GM19035 (cell line): ENCODE measurements at regions not wholly inside any gene's neighbourhood (a gene's known extent, or its start where the extent isn't known, plus 50 kb on each side); places are given as distances from the start of the nearest gene placed in this dataset.
"Not testable (repeated sequence)": the region's sequence is repeated elsewhere in the genome, so short reads cannot be mapped to it uniquely, and the experiment has no call there.

Source experiments
- ATAC-seq: cut with Tn5 transposase; IDR thresholded peaks from one replicate; pipeline ENCODE4 v1.9.1; 2021; ENCODE audit not compliant: unreplicated experiment

DNA sequence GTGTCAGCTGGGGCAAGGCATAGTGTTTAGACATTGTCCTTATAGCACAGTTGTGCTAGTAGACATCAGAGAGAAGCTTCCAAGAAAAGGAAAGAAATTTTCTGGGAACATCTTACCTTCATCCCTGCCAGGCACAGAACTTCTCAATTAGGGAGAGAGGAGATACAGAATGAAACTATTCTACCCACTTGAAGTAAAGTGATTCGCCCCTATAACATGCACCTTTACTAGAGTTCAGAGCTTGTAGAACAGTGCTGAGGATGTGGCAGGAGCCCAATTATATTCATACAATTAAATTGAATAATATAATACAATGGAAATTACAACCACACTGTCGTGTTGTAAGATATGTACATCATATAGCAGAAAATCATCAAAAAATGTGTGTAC is 1063.9 kb upstream of the CITED2 start:
- ATAC-seq, result no peak

GRCh38 chr6:140437619-140438345 is 1063.3 kb upstream of the CITED2 start:
- ATAC-seq, result no peak

GRCh38 chr6:140436023-140436811 is 1061.8 kb upstream of the CITED2 start:
- ATAC-seq, result no peak

- no peak for ATAC-seq
Measured at GRCh38 chr6:140434761-140435160, 1060.3 kb upstream of the CITED2 start.

DNA sequence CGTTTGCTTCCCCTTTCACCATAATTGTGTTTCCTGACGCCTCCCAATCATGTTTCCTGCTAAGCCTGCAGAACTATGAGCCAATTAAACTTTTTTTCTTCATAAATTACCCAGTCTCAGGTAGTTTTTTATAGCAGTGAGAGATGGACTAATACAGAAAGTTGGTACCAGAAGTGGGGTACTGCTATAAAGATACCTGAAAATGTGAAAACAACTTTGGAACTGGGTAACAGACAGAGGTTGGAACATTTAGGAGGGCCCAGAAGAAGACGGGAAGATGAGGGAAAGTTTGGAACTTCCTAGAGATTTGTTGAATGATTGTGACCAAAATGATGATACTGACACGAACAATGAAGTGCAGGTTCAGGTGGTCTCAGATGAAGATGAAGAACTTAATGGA is 1058.6 kb upstream of the CITED2 start:
- ATAC-seq, result no peak

- no peak for ATAC-seq
Measured at GRCh38 chr6:140427842-140428241, 1053.4 kb upstream of the CITED2 start.

DNA sequence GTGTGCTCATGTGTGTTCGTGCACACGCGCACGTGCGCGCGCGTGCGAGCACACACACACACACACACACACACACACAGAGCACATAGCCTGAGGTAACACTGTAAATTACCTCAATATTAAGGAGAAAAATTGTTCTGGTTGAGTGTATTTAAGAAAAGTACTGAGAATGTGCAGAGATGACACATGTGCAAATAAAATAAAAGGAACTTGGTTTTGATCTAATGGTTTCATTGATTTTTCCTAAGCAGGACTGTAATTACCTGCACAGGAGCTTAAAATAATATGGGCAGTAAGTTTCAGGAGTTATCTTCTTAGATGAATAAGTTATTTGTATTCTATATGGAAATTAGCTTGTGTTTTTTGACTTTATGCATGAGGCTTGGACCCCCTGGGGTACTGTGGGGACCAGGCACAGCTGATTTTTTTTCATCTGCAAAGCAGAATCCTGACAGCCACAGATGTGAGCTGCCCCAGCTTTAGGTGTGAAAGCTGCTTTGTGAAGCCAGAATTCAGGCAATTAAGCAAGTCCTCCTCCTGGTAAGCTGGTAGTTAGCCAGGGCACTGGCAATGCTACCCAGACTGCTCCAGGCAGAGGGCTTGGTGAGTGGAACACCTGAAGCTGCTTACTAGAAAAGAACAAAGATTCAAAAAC is 1040.6 kb upstream of the CITED2 start:
- ATAC-seq, result no peak

GRCh38 chr6:140403020-140403419 is 1028.6 kb upstream of the CITED2 start:
- ATAC-seq, result no peak

- no peak for ATAC-seq
Measured at GRCh38 chr6:140401761-140402160, 1027.3 kb upstream of the CITED2 start.

DNA sequence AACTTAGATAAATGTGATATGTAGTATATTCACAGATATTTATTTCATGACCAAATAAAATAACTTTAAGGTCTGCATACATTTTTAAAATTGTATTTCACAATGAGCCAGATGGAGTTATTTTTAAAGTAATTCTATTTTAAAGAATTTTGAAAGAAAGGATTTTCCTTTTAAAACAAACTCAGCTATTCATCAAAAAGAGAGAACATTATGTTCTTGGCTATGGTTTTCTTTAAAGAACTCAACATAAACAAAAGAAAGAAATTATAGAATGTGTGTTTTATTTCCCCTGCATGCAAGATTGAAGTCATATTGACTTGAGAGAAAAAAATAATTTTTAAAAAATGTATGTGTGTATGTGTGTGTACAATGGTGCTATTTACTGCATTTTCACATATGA is 1023.6 kb upstream of the CITED2 start:
- ATAC-seq, result no peak

GRCh38 chr6:140397106-140397505 is 1022.7 kb upstream of the CITED2 start:
- ATAC-seq, result no peak

- no peak for ATAC-seq
Measured at GRCh38 chr6:140393665-140394540, 1019.5 kb upstream of the CITED2 start.

- ATAC-seq, result no peak
Measured at GRCh38 chr6:140388815-140389214, 1014.4 kb upstream of the CITED2 start.

GRCh38 chr6:140388192-140388802 is 1013.8 kb upstream of the CITED2 start:
- no peak for ATAC-seq

DNA sequence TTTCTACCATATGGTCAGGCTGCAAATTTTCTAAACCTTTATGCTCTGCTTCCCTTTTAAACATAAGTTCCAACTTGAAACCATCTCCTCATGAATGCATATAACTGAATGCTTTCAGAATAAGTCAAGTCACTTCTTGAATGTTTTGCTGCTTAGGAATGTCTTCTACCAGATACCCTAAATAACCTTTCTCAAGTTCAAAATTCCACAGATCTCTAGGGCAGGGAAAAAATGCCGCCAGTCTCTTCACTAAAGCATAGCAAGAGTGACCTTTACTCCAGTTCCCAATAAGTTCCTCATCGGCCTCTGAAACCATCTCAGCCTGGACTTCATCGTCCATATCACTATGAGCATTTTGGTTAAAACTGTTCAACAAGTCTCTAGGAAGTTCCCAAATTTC is 1011.2 kb upstream of the CITED2 start:
- no peak for ATAC-seq

- ATAC-seq, result no peak
Measured at GRCh38 chr6:140382355-140382754, 1007.9 kb upstream of the CITED2 start.

- no peak for ATAC-seq
Measured at GRCh38 chr6:140380427-140381218, 1006.2 kb upstream of the CITED2 start.

GRCh38 chr6:140379919-140380318 is 1005.5 kb upstream of the CITED2 start:
- ATAC-seq, result no peak

- ATAC-seq, result no peak
Measured at GRCh38 chr6:140376209-140376608, 1001.8 kb upstream of the CITED2 start.

GRCh38 chr6:140373728-140374127 is 999.3 kb upstream of the CITED2 start:
- not testable (repeated sequence) for ATAC-seq
